Natural killer cell (primary cell): ENCODE measurements at regions not wholly inside any gene's neighbourhood (a gene's known extent, or its start where the extent isn't known, plus 50 kb on each side); places are given as distances from the start of the nearest gene placed in this dataset.

ENCODE experiments used
- ATAC-seq, 3 donors: fragments of 150-1000 bp in 2 of 3; fragments of 200-7000 bp in 1 of 3; cut with Tn5 transposase; 1 replicate in 1 of 3; 2 replicates in 2 of 3; pipeline ENCODE4 v1.10.0; 2021; ENCODE audit warnings: mild to moderate bottlenecking in 2 of 3, moderate library complexity in 2 of 3
- DNase-seq, 2 donors: peaks; one replicate each; pipeline versions ENCODE4 v3.0.0 to v3.0.0-alpha.2; 2013 to 2021; ENCODE audit warnings: mixed read lengths in 1 of 2
- H3K27ac ChIP-seq: one replicate; pipeline ENCODE4 v1.5.1; 2013; ENCODE audit warnings: mild to moderate bottlenecking, low read length
- H3K27me3 ChIP-seq: one replicate; pipeline ENCODE4 v1.6.1; 2013; ENCODE audit warnings: low read length; ENCODE audit not compliant: control insufficient read depth, insufficient read depth
- H3K36me3 ChIP-seq: one replicate; pipeline ENCODE4 v1.6.1; 2013; ENCODE audit warnings: low read length; ENCODE audit not compliant: control insufficient read depth, insufficient read depth
- H3K4me1 ChIP-seq: one replicate; pipeline ENCODE4 v1.6.1; 2013; ENCODE audit warnings: low read length; ENCODE audit not compliant: control insufficient read depth, insufficient read depth
- H3K4me3 ChIP-seq: one replicate; pipeline ENCODE4 v1.5.1; 2013; ENCODE audit warnings: low read length
- H3K9me3 ChIP-seq: one replicate; pipeline ENCODE4 v1.6.1; 2013; ENCODE audit warnings: low read length; ENCODE audit not compliant: control insufficient read depth, insufficient read depth
- H3K27ac Mint-ChIP-seq, 2 donors: one replicate each; pipeline ENCODE4 v1.8.0; 2022; ENCODE audit warnings: mild to moderate bottlenecking in 2 of 2, mixed read lengths in 2 of 2, moderate library complexity in 1 of 2
- H3K27me3 Mint-ChIP-seq, 2 donors: one replicate each; pipeline ENCODE4 v1.8.0; 2022; ENCODE audit warnings: low read depth in 2 of 2, mixed read lengths in 2 of 2
- H3K36me3 Mint-ChIP-seq: one replicate; pipeline ENCODE4 v1.8.0; 2022; ENCODE audit warnings: mixed read lengths
- H3K4me1 Mint-ChIP-seq, 2 donors: one replicate each; pipeline ENCODE4 v1.8.0; 2022; ENCODE audit warnings: mixed read lengths in 2 of 2
- H3K4me3 Mint-ChIP-seq: one replicate; pipeline ENCODE4 v1.8.0; 2022; ENCODE audit warnings: mild to moderate bottlenecking, moderate library complexity, mixed read lengths
- H3K9me3 Mint-ChIP-seq, 2 donors: one replicate each; pipeline ENCODE4 v1.8.0; 2022; ENCODE audit warnings: mixed read lengths in 2 of 2
- WGBS: methylation state at CpG from one replicate; pipeline ENCODE4 v1.1.7; 2013; ENCODE audit warnings: missing lambda C conversion rate; ENCODE audit not compliant: insufficient coverage; 5-methylcytosine and 5-hydroxymethylcytosine counted together
- intact Hi-C: fragments of 100-400 bp; cut with micrococcal nuclease; formaldehyde crosslinking; loops from one replicate; pipeline ENCODE4 v1.14.2; 2022
- TF ChIP-seq, protein P1 (sequence below): fragments of 200-600 bp; IDR thresholded peaks from one replicate; pipeline ENCODE4 v1.8.0; 2022; ENCODE audit warnings: antibody characterized with exemption

DNA sequence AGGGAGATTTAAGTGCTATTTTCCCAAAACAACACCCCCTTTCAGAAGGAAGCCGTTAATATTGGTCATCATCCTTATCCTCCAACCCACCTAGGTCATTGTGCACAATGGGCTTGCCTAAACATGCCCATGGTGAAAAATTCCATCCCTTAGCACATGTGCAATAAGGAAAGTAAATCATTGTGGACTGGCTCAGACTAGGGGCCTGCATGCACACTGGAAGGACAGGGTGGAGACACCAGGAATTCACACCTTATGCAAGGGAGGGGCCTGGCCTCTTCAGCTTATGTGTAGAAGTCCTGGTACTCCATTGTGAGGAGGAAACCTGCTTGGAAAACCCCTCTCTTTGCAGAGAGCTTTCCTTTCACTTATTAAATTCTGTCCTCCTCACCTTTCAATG is 311.4 kb upstream of the NDST4 start:
- WGBS = 86% methylated on average over 1 of the region's 1 CpG
- TF ChIP-seq, protein P1, sequence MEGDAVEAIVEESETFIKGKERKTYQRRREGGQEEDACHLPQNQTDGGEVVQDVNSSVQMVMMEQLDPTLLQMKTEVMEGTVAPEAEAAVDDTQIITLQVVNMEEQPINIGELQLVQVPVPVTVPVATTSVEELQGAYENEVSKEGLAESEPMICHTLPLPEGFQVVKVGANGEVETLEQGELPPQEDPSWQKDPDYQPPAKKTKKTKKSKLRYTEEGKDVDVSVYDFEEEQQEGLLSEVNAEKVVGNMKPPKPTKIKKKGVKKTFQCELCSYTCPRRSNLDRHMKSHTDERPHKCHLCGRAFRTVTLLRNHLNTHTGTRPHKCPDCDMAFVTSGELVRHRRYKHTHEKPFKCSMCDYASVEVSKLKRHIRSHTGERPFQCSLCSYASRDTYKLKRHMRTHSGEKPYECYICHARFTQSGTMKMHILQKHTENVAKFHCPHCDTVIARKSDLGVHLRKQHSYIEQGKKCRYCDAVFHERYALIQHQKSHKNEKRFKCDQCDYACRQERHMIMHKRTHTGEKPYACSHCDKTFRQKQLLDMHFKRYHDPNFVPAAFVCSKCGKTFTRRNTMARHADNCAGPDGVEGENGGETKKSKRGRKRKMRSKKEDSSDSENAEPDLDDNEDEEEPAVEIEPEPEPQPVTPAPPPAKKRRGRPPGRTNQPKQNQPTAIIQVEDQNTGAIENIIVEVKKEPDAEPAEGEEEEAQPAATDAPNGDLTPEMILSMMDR = no peak
- Mint-ChIP-seq H3K9me3 (peaks cover 0 to 8% of the 10 kb centered on the region in 2 donors), H3K27ac (no peak overlapping the region), H3K4me1 (no peaks in the 10 kb centered on the region), H3K4me3 (no peak overlapping the region), H3K36me3 (no peaks in the 10 kb centered on the region), H3K27me3 (no peaks in the 10 kb centered on the region)
- H3K9me3 ChIP-seq = peaks cover under 1% of the 10 kb centered on the region
- H3K27ac ChIP-seq = no peak overlapping the region
- H3K4me3 ChIP-seq = no peak overlapping the region
- intact Hi-C loops = no loop called here
- H3K36me3 ChIP-seq = no peaks in the 10 kb centered on the region
- DNase-seq (no peak), ATAC-seq (no peak)
- H3K27me3 ChIP-seq = no peaks in the 10 kb centered on the region
- no peaks in the 10 kb centered on the region for H3K4me1 ChIP-seq

DNA sequence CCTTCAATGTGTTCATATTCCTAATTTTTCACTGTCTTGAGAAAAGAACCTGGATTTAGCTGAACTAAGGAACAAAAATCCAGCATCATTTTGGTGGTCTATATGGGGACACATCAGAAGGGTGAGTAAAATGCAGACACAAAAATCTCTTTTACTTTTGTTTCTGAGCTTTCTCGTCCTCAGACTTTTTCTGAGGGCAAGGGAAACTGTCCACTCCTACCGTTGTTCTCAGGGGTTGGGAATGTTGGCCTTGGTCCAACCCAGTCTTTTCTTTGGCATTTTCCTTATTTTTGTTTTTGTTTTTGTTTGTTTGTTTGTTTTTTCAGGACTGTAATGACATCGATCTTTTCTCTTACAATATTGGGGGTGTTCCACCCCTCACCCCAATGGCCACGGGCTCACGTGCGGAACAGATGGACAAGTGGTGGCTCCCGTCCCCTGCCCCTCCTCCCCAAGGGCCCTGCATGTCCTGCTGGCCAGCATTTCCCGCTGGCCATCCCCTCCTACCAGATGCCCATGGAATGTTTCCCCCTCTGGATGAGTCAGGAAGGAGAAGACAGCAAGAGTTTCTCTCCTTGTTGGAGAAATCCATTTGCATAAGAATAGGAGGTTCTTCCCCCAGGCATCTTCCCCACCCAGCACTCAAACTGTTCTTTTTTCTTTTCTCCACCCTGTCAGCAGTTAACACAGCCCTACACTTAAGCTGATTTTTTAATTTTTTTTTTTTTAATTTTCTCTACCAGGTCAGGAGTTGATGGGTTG is 305.4 kb upstream of the NDST4 start:
- no peak for ATAC-seq
- no peak overlapping the region for H3K4me3 Mint-ChIP-seq
- no peak overlapping the region for H3K27ac ChIP-seq
- no peaks in the 10 kb centered on the region for H3K4me1 Mint-ChIP-seq
- 76% methylated on average over 7 of the region's 8 CpGs for WGBS
- H3K9me3 ChIP-seq = peaks cover 5% of the 10 kb centered on the region
- H3K9me3 Mint-ChIP-seq = peaks cover 2 to 11% of the 10 kb centered on the region in 2 donors
- no peak for DNase-seq
- no peaks in the 10 kb centered on the region for H3K36me3 ChIP-seq
- H3K27me3 Mint-ChIP-seq = no peaks in the 10 kb centered on the region
- TF ChIP-seq, protein P1 = no peak
- no peak overlapping the region for H3K27ac Mint-ChIP-seq
- H3K36me3 Mint-ChIP-seq = no peaks in the 10 kb centered on the region
- H3K4me3 ChIP-seq = no peak overlapping the region
- intact Hi-C loops = no loop called here
- no peaks in the 10 kb centered on the region for H3K27me3 ChIP-seq
- H3K4me1 ChIP-seq = no peaks in the 10 kb centered on the region

DNA sequence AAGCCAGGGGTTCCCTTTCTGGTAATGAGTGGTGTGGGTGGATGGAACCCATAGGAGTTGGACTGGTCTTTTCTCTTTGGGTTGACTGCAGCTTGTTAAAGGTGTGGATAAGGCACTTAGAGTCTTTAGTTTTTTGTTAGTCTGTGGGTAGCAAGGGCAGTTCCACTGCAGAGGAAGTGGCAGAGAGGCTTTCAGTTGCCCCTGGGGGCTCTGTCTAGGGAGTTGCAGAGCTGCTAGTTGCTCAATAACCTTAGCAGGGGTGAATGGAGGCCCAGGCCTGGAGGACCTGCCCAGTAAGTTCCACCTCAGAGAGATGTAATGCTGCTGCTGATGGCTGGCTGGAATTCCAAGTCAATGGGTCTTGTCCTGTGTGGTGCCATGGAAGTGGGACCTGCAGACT is 282.6 kb upstream of the NDST4 start:
- H3K9me3 ChIP-seq = peaks cover 5% of the 10 kb centered on the region

More for the DNA sequence above, 282.6 kb upstream of the NDST4 start:
- Histone ChIP-seq H3K36me3 (no peaks in the 10 kb centered on the region), H3K4me1 (no peaks in the 10 kb centered on the region), H3K27me3 (no peaks in the 10 kb centered on the region), H3K4me3 (no peak overlapping the region), H3K27ac (no peak overlapping the region)
- no peak for ATAC-seq
- Mint-ChIP-seq H3K9me3 (peaks cover 5 to 7% of the 10 kb centered on the region in 2 donors), H3K36me3 (no peaks in the 10 kb centered on the region), H3K27ac (no peak overlapping the region), H3K4me3 (no peak overlapping the region), H3K27me3 (no peaks in the 10 kb centered on the region), H3K4me1 (no peaks in the 10 kb centered on the region)
- DNase-seq = no peak
- TF ChIP-seq, protein P1 = no peak
- intact Hi-C loops = no loop called here
